WTC11 (cell line): ENCODE measurements at regions not wholly inside any gene's neighbourhood (a gene's known extent, or its start where the extent isn't known, plus 50 kb on each side); places are given as distances from the start of the nearest gene placed in this dataset.

Experiments used
- AFF4 ChIP-seq: sonication (generic); formaldehyde crosslinking; IDR thresholded peaks from 2 replicates; pipeline ENCODE4 v1.8.1; 2023; ENCODE audit warnings: mild to moderate bottlenecking, missing genetic modification reagents, borderline replicate concordance
- CTCF ChIP-seq: fragments of 200-600 bp; IDR thresholded peaks from 2 replicates; pipeline ENCODE4 v1.8.0; 2022; ENCODE audit warnings: antibody characterized with exemption
- ESRRA ChIP-seq: sonication (generic); formaldehyde crosslinking; IDR thresholded peaks from 2 replicates; pipeline ENCODE4 v1.8.1; 2022; ENCODE audit warnings: mild to moderate bottlenecking, missing genetic modification reagents, borderline replicate concordance
- MXD4 ChIP-seq: fragments of 250-450 bp; sonication (Bioruptor Pico); IDR thresholded peaks from 2 replicates; pipeline ENCODE4 v1.8.0; 2021; ENCODE audit warnings: mild to moderate bottlenecking, moderate library complexity, borderline replicate concordance
- OVOL2 ChIP-seq: fragments of 250-450 bp; sonication (Bioruptor Pico); IDR thresholded peaks from 2 replicates; pipeline ENCODE4 v1.9.0; 2021; ENCODE audit warnings: mild to moderate bottlenecking, borderline replicate concordance
- USF1 ChIP-seq: sonication (generic); formaldehyde crosslinking; IDR thresholded peaks from 2 replicates; pipeline ENCODE4 v1.8.0; 2022; ENCODE audit warnings: mild to moderate bottlenecking, missing genetic modification reagents
- ZNF512 ChIP-seq: sonication (generic); formaldehyde crosslinking; IDR thresholded peaks from 2 replicates; pipeline ENCODE4 v1.8.1; 2022; ENCODE audit warnings: missing genetic modification reagents, borderline replicate concordance
- TF ChIP-seq, protein P1 (sequence below): fragments of 250-450 bp; sonication (Bioruptor Pico); conservative IDR thresholded peaks from 2 replicates; pipeline ENCODE4 v1.9.0; 2021; ENCODE audit warnings: mild to moderate bottlenecking
- TF ChIP-seq, protein P2 (sequence below): sonication (generic); formaldehyde crosslinking; IDR thresholded peaks from 2 replicates; pipeline ENCODE4 v1.8.0; 2023; ENCODE audit warnings: mild to moderate bottlenecking, missing genetic modification reagents

GRCh38 chr14:22510527-22511110 lies 78.4 kb downstream of the DAD1 start:
- TF ChIP-seq CTCF (no peak), MXD4 (CRISPR knock-in tag) (no peak), AFF4 (CRISPR knock-in tag) (no peak), OVOL2 (CRISPR knock-in tag) (no peak), ZNF512 (CRISPR knock-in tag) (no peak), USF1 (CRISPR knock-in tag) (no peak), ESRRA (CRISPR knock-in tag) (no peak)
- TF ChIP-seq, protein P1, sequence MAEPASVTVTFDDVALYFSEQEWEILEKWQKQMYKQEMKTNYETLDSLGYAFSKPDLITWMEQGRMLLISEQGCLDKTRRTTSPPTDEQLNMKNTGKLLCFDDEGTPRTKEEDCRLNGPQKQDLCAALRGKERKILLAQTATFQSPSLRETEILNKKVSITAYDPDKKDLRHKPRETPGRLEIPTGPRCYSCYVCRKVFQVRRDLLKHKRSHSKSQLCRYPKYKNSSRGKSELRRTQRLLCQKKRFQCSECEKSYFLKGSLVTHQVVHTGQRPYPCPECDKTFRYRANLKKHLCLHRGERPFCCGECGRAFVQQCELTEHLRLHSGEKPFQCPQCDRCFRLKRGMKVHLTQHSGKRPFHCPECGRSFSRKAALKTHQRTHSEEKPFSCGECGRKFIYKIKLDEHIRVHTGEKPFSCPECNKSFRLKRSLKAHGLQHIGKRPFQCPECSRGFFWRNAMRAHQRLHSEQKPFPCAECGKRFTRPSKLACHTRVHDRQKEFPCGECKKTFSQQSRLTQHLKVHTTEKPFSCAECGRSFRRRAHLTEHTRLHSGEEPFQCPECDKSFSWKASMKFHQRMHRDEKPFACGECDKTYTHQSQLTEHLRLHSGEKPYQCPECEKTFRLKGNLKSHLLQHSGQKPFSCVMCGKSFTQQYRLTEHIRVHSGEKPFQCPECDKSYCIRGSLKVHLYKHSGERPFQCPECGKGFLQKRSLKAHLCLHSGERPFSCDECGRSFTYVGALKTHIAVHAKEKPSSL, result no peak
- TF ChIP-seq, protein P2, sequence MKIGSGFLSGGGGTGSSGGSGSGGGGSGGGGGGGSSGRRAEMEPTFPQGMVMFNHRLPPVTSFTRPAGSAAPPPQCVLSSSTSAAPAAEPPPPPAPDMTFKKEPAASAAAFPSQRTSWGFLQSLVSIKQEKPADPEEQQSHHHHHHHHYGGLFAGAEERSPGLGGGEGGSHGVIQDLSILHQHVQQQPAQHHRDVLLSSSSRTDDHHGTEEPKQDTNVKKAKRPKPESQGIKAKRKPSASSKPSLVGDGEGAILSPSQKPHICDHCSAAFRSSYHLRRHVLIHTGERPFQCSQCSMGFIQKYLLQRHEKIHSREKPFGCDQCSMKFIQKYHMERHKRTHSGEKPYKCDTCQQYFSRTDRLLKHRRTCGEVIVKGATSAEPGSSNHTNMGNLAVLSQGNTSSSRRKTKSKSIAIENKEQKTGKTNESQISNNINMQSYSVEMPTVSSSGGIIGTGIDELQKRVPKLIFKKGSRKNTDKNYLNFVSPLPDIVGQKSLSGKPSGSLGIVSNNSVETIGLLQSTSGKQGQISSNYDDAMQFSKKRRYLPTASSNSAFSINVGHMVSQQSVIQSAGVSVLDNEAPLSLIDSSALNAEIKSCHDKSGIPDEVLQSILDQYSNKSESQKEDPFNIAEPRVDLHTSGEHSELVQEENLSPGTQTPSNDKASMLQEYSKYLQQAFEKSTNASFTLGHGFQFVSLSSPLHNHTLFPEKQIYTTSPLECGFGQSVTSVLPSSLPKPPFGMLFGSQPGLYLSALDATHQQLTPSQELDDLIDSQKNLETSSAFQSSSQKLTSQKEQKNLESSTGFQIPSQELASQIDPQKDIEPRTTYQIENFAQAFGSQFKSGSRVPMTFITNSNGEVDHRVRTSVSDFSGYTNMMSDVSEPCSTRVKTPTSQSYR (CRISPR knock-in tag), result no peak
